ENCODE measurements at regions not wholly inside any gene's neighbourhood (a gene's known extent, or its start where the extent isn't known, plus 50 kb on each side); places are given as distances from the start of the nearest gene placed in this dataset.
A peak's percentile ranks its signal among the peaks of the same experiment; 100 is the strongest.

- Mint-ChIP-seq H3K27ac (ENCODE audit: unreplicated experiment) (no peak overlapping the region), H3K4me3 (ENCODE audit: unreplicated experiment) (no peak overlapping the region), H3K9me3 (ENCODE audit: unreplicated experiment) (no peaks in the 10 kb centered on the region), H3K36me3 (ENCODE audit: low read depth, unreplicated experiment) (no peaks in the 10 kb centered on the region), H3K27me3 (ENCODE audit: unreplicated experiment) (no peaks in the 10 kb centered on the region), H3K4me1 (ENCODE audit: unreplicated experiment) (peaks cover 2% of the 10 kb centered on the region)
- TF ChIP-seq CTCF (IDR thresholded peaks at IDR 0.05; ENCODE audit: unreplicated experiment): no peak
- no peak for DNase-seq (ENCODE audit: low spot score)
These were observed 239.0 kb upstream of the CXCR4 start for GRCh38 chr2:136357007-136357380.

GRCh38 chr2:136356125-136357006 lies 238.4 kb upstream of the CXCR4 start:
- H3K9me3 Mint-ChIP-seq (ENCODE audit: unreplicated experiment): no peaks in the 10 kb centered on the region
- H3K36me3 Mint-ChIP-seq (ENCODE audit: low read depth, unreplicated experiment): no peaks in the 10 kb centered on the region
- TF ChIP-seq CTCF (IDR thresholded peaks at IDR 0.05; ENCODE audit: unreplicated experiment): no peak

GRCh38 chr2:136351684-136352083 lies 233.7 kb upstream of the CXCR4 start:
- no peaks in the 10 kb centered on the region for H3K36me3 Mint-ChIP-seq (ENCODE audit: low read depth, unreplicated experiment)
- TF ChIP-seq CTCF (IDR thresholded peaks at IDR 0.05; ENCODE audit: unreplicated experiment): no peak
- H3K27ac Mint-ChIP-seq (ENCODE audit: unreplicated experiment): no peak overlapping the region
- H3K4me1 Mint-ChIP-seq (ENCODE audit: unreplicated experiment): peaks cover 2% of the 10 kb centered on the region
- DNase-seq (ENCODE audit: low spot score): no peak
- no peaks in the 10 kb centered on the region for H3K9me3 Mint-ChIP-seq (ENCODE audit: unreplicated experiment)
- peak overlapping the region; percentile 25 for H3K4me3 Mint-ChIP-seq (ENCODE audit: unreplicated experiment)
- peaks cover 4% of the 10 kb centered on the region for H3K27me3 Mint-ChIP-seq (ENCODE audit: unreplicated experiment)

More at GRCh38 chr2:136356125-136357006, 238.4 kb upstream of the CXCR4 start:
- H3K27ac Mint-ChIP-seq (ENCODE audit: unreplicated experiment): no peak overlapping the region
- no peak for DNase-seq (ENCODE audit: low spot score)
- peaks cover 2% of the 10 kb centered on the region for H3K4me1 Mint-ChIP-seq (ENCODE audit: unreplicated experiment)
- H3K27me3 Mint-ChIP-seq (ENCODE audit: unreplicated experiment): no peaks in the 10 kb centered on the region
- H3K4me3 Mint-ChIP-seq (ENCODE audit: unreplicated experiment): no peak overlapping the region

GRCh38 chr2:136347981-136348380 lies 230.0 kb upstream of the CXCR4 start:
- Mint-ChIP-seq H3K27ac (ENCODE audit: unreplicated experiment) (no peak overlapping the region), H3K4me1 (ENCODE audit: unreplicated experiment) (no peaks in the 10 kb centered on the region), H3K27me3 (ENCODE audit: unreplicated experiment) (peaks cover 4% of the 10 kb centered on the region), H3K9me3 (ENCODE audit: unreplicated experiment) (no peaks in the 10 kb centered on the region), H3K4me3 (ENCODE audit: unreplicated experiment) (no peak overlapping the region), H3K36me3 (ENCODE audit: low read depth, unreplicated experiment) (no peaks in the 10 kb centered on the region)
- no peak for TF ChIP-seq CTCF (IDR thresholded peaks at IDR 0.05; ENCODE audit: unreplicated experiment)
- DNase-seq (ENCODE audit: low spot score): no peak

- Mint-ChIP-seq H3K9me3 (ENCODE audit: unreplicated experiment) (no peaks in the 10 kb centered on the region), H3K36me3 (ENCODE audit: low read depth, unreplicated experiment) (no peaks in the 10 kb centered on the region), H3K4me1 (ENCODE audit: unreplicated experiment) (no peaks in the 10 kb centered on the region), H3K4me3 (ENCODE audit: unreplicated experiment) (no peak overlapping the region), H3K27ac (ENCODE audit: unreplicated experiment) (no peak overlapping the region), H3K27me3 (ENCODE audit: unreplicated experiment) (peaks cover 2% of the 10 kb centered on the region)
- TF ChIP-seq CTCF (IDR thresholded peaks at IDR 0.05; ENCODE audit: unreplicated experiment): no peak
- DNase-seq (ENCODE audit: low spot score): no peak
These were observed 226.4 kb upstream of the CXCR4 start for GRCh38 chr2:136344339-136344738.

Measured in endothelial cell (in vitro differentiated cells).